Activated naive CD4-positive, alpha-beta T cell treated with anti-CD3 and anti-CD28 coated beads, Interleukin-2, amount 50 U/mL, for 72 hours (primary cell): ENCODE measurements at regions not wholly inside any gene's neighbourhood (a gene's known extent, or its start where the extent isn't known, plus 50 kb on each side); places are given as distances from the start of the nearest gene placed in this dataset.
"Not testable (repeated sequence)": the region's sequence is repeated elsewhere in the genome, so short reads cannot be mapped to it uniquely, and the experiment has no call there.

Experiments used
- ATAC-seq, 2 donors: fragments of 150-1000 bp; cut with Tn5 transposase; 2 replicates each; pipeline ENCODE4 v1.10.0; 2021; ENCODE audit warnings: mild to moderate bottlenecking in 2 of 2, moderate library complexity in 2 of 2
- DNase-seq, 2 donors: peaks; one replicate each; pipeline ENCODE4 v3.0.0; 2021 to 2022; ENCODE audit warnings: low spot score in 2 of 2
- H3K27ac Mint-ChIP-seq, 2 donors: one replicate each; pipeline ENCODE4 v1.8.0; 2022; ENCODE audit warnings: mild to moderate bottlenecking in 2 of 2, mixed read lengths in 2 of 2
- H3K36me3 Mint-ChIP-seq, 2 donors: one replicate each; pipeline ENCODE4 v1.8.0; 2022; ENCODE audit warnings: mixed read lengths in 2 of 2
- H3K9me3 Mint-ChIP-seq, 2 donors: one replicate each; pipeline ENCODE4 v1.8.0; 2022; ENCODE audit warnings: mixed read lengths in 2 of 2

DNA sequence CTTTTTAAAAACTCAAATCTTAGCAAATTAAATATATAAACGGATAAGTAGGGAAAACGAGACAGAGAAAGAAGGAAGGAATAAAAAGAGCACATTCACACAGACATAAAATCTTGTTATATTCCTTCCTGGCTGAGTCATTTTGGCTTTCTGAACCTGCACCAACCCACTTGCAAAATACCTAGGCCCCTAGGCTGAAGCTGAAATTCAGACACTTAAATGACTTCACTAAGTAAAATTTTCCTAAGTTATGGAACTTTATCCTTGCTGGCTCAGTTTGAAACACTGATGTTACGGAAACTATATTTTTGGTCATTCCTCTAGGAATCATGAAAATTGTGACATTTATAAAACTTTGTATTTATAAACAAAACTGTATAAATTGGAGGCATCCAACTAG lies 462.8 kb upstream of the NFIA start:
- peaks cover 10% of the 10 kb centered on the region in 2 donors for H3K9me3 Mint-ChIP-seq
- DNase-seq (no peak), ATAC-seq (no peak)
- H3K27ac Mint-ChIP-seq = no peak overlapping the region
- H3K36me3 Mint-ChIP-seq = no peaks in the 10 kb centered on the region

- DNase-seq (no peak), ATAC-seq (no peak)
- Mint-ChIP-seq H3K27ac (no peak overlapping the region), H3K36me3 (no peaks in the 10 kb centered on the region), H3K9me3 (peaks cover 5 to 8% of the 10 kb centered on the region in 2 donors)
These were observed 466.7 kb upstream of the NFIA start for GRCh38 chr1:60615666-60616065.

- DNase-seq = no peak
- no peak for ATAC-seq
- Mint-ChIP-seq H3K36me3 (no peaks in the 10 kb centered on the region), H3K27ac (no peak overlapping the region), H3K9me3 (peaks cover 8% of the 10 kb centered on the region in 2 donors)
These were observed 469.6 kb upstream of the NFIA start for GRCh38 chr1:60612790-60613189.

GRCh38 chr1:60606921-60607320 lies 475.4 kb upstream of the NFIA start:
- peaks cover 8 to 14% of the 10 kb centered on the region in 2 donors for H3K9me3 Mint-ChIP-seq
- H3K27ac Mint-ChIP-seq, H3K36me3 Mint-ChIP-seq, DNase-seq, ATAC-seq: not testable (repeated sequence)

GRCh38 chr1:60600532-60600931 lies 481.8 kb upstream of the NFIA start:
- no peak for ATAC-seq
- peaks cover 16 to 17% of the 10 kb centered on the region in 2 donors for H3K9me3 Mint-ChIP-seq

GRCh38 chr1:60599574-60599973 lies 482.8 kb upstream of the NFIA start:
- DNase-seq = no peak
- Mint-ChIP-seq H3K36me3 (peaks cover 5 to 6% of the 10 kb centered on the region in 2 donors), H3K27ac (no peak overlapping the region), H3K9me3 (peaks cover 16 to 17% of the 10 kb centered on the region in 2 donors)
- ATAC-seq = no peak

More at GRCh38 chr1:60600532-60600931, 481.8 kb upstream of the NFIA start:
- no peak overlapping the region for H3K27ac Mint-ChIP-seq
- DNase-seq = no peak
- H3K36me3 Mint-ChIP-seq = peaks cover 5 to 6% of the 10 kb centered on the region in 2 donors

- no peak overlapping the region for H3K27ac Mint-ChIP-seq
- no peak for ATAC-seq
- peaks cover 0 to under 1% of the 10 kb centered on the region in 2 donors for H3K36me3 Mint-ChIP-seq
- no peak for DNase-seq
- peaks cover 9 to 10% of the 10 kb centered on the region in 2 donors for H3K9me3 Mint-ChIP-seq
These were observed 484.1 kb upstream of the NFIA start for GRCh38 chr1:60598041-60598910.

GRCh38 chr1:60596791-60597750 lies 485.3 kb upstream of the NFIA start:
- H3K9me3 Mint-ChIP-seq = peaks cover 9 to 10% of the 10 kb centered on the region in 2 donors
- ATAC-seq (no peak), DNase-seq (no peak)
- no peaks in the 10 kb centered on the region for H3K36me3 Mint-ChIP-seq
- H3K27ac Mint-ChIP-seq = no peak overlapping the region

DNA sequence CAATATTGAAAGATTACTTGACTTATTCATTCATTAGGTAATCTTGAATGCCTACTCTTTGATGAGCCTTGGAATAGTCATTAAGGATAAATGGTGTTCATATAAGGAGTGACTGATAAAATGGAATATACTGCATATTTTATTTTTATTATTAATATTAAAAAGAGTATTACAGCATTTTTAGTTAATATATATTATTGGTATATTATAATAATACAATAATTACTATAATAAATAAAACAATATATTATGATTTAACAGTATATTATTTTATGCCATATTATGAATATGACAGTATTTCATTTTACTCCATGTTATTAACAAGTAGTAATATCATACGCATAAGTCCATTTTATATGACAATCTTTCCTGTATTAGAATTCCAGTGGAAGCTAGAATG lies 490.8 kb upstream of the NFIA start:
- ATAC-seq = no peak

GRCh38 chr1:60589916-60590315 lies 492.4 kb upstream of the NFIA start:
- no peak overlapping the region for H3K27ac Mint-ChIP-seq
- ATAC-seq (no peak), DNase-seq (no peak)
- no peaks in the 10 kb centered on the region for H3K36me3 Mint-ChIP-seq
- peaks cover 0 to 4% of the 10 kb centered on the region in 2 donors for H3K9me3 Mint-ChIP-seq

More for the DNA sequence above, 490.8 kb upstream of the NFIA start:
- no peak overlapping the region for H3K27ac Mint-ChIP-seq
- no peak for DNase-seq
- no peaks in the 10 kb centered on the region for H3K36me3 Mint-ChIP-seq
- peaks cover 4 to 6% of the 10 kb centered on the region in 2 donors for H3K9me3 Mint-ChIP-seq

DNA sequence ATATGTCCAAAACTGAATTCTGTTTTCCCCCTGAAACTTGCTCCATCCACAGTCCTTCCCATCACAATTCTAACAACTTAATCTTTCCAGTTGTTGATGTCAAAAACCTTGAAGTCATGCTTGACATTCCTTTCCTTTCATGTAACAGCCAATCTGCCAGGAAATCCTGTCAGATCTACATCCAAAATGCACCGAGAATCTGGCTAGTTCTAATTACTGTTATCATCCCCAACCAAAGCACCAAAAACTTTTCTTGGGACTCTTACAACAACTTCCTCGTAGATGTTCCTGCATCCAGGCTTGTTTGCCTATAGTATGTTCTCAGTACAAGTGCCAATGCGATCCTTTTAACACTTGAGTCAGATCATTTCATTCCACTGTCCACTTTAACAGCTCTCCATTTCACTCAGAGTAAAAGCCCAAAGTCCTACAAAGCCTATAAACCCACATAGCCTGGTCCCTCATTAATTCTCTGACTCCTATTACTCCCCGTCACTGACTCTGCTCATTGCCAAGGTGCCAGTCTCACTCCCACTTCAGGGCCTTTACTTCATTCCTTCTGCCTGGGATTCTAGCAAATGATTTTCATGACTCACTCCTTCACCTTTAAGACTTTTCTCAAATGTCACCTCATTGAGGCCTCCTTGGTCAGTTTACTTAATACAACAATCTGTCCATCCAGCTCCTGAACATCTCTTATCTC lies 493.2 kb upstream of the NFIA start:
- Mint-ChIP-seq H3K9me3 (peaks cover 4 to 8% of the 10 kb centered on the region in 2 donors), H3K36me3 (peaks cover 2 to 4% of the 10 kb centered on the region in 2 donors), H3K27ac (no peak overlapping the region)
- no peak for DNase-seq
- no peak for ATAC-seq

DNA sequence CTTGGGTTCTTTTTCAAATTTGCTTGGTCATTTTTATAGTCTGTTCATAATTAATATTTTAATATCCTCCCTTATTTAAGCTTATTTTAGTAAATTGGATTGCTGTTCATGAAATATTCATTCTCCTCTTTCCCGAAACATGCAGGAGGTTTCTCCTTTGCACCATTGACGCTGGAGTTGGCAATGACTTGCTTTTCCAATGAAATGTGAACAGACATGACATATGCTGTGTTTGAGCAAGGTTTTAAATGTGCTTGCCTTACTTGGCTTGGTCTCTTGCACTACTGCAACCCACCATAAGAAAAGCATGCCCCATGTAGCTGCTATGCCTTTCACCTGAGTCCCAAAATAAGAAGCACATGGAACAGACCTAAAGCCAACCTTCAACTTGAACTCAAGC lies 498.0 kb upstream of the NFIA start:
- no peak for DNase-seq
- ATAC-seq = no peak
- peaks cover 4 to 9% of the 10 kb centered on the region in 2 donors for H3K36me3 Mint-ChIP-seq
- no peak overlapping the region for H3K27ac Mint-ChIP-seq
- H3K9me3 Mint-ChIP-seq = peaks cover 11 to 15% of the 10 kb centered on the region in 2 donors

- DNase-seq = no peak
- H3K27ac Mint-ChIP-seq = no peak overlapping the region
- peaks cover 11 to 15% of the 10 kb centered on the region in 2 donors for H3K9me3 Mint-ChIP-seq
- H3K36me3 Mint-ChIP-seq = peaks cover 4 to 9% of the 10 kb centered on the region in 2 donors
- ATAC-seq = no peak
These were observed 498.7 kb upstream of the NFIA start for GRCh38 chr1:60583696-60584095.

DNA sequence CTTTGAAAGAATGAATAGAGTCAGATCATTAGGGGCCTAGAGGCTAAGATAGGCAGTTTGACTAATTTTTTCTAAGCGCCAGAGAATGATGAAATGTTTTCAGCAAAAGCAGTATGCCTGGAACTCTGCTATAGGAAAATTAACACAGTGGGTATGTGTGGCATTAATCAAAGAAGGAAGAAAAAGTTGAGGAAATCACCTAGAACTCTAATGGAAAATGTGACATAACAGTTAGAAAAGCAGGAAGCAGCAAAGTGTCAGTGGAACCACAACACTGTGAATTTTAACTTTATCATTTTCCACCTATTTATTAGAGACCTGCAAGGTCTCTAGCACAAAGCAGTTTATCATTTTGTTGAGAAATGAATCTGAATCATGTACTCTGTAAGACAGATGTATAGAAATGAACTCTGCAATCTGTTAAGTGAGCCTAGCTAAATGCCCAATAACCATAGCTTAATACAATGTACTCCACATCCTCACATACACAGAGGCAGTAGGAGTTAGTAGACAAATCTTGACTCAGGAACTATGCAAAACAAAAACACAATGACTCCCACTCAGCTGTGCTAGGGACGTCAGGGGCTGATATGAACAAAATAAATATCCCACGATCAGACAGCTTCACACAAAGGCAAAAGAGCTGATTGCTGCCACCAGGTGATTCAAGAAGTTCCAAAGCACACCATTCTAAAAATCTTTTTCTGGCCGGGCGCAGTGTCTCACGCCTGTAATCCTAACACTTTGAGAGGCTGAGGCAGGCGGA lies 500.7 kb upstream of the NFIA start:
- H3K9me3 Mint-ChIP-seq = peaks cover 11 to 15% of the 10 kb centered on the region in 2 donors
- DNase-seq (no peak), ATAC-seq (no peak)
- peaks cover 4 to 9% of the 10 kb centered on the region in 2 donors for H3K36me3 Mint-ChIP-seq
- no peak overlapping the region for H3K27ac Mint-ChIP-seq

- DNase-seq (no peak), ATAC-seq (no peak)
- Mint-ChIP-seq H3K9me3 (peaks cover 0 to 3% of the 10 kb centered on the region in 2 donors), H3K36me3 (no peaks in the 10 kb centered on the region), H3K27ac (no peak overlapping the region)
These were observed 503.5 kb upstream of the C1orf87 start for GRCh38 chr1:60577029-60577428.
